Activated CD8-positive, alpha-beta memory T cell treated with anti-CD3 and anti-CD28 coated beads for 36 hours (primary cell): ENCODE measurements at regions not wholly inside any gene's neighbourhood (a gene's known extent, or its start where the extent isn't known, plus 50 kb on each side); places are given as distances from the start of the nearest gene placed in this dataset.

Experiments used
- CTCF ChIA-PET: fragments of 350-600 bp; sonication (Branson Sonifier 250); formaldehyde crosslinking; loops from one replicate; lab custom pipeline; 2021; ENCODE audit warnings: antibody characterized with exemption; lab: Charles Lee
- POLR2A ChIA-PET: fragments of 350-600 bp; sonication (Branson Sonifier 250); formaldehyde crosslinking; loops from one replicate; lab custom pipeline; 2021; ENCODE audit warnings: antibody characterized with exemption; lab: Charles Lee

- POLR2A ChIA-PET, result no interaction called here
- CTCF ChIA-PET, result no interaction called here
Measured at GRCh38 chr2:45168711-45169338, 159.6 kb upstream of the SIX2 start.

GRCh38 chr2:45167920-45168629, 158.8 kb upstream of the SIX2 start:
- CTCF ChIA-PET, result no interaction called here
- POLR2A ChIA-PET, result no interaction called here

GRCh38 chr2:45166229-45166890, 157.1 kb upstream of the SIX2 start:
- CTCF ChIA-PET, result no interaction called here

GRCh38 chr2:45162711-45163110, 153.5 kb upstream of the SIX2 start:
- ChIA-PET CTCF (interaction anchor here (0.6 kb wide), 1 partner anchor 220 kb away, joined by 3 read pairs; no protein-coding TSS in a partner anchor), POLR2A (no interaction called here)

More at GRCh38 chr2:45166229-45166890, 157.1 kb upstream of the SIX2 start:
- POLR2A ChIA-PET, result no interaction called here

GRCh38 chr2:45156605-45157004, 147.4 kb upstream of the SIX2 start:
- POLR2A ChIA-PET, result no interaction called here
- CTCF ChIA-PET, result no interaction called here

GRCh38 chr2:45154606-45155155, 145.4 kb upstream of the SIX2 start:
- ChIA-PET CTCF (no interaction called here), POLR2A (no interaction called here)

- ChIA-PET CTCF (no interaction called here), POLR2A (no interaction called here)
Measured at GRCh38 chr2:45154144-45154543, 144.9 kb upstream of the SIX2 start.

- ChIA-PET CTCF (no interaction called here), POLR2A (no interaction called here)
Measured at GRCh38 chr2:45153121-45153520, 143.9 kb upstream of the SIX2 start.

- POLR2A ChIA-PET, result no interaction called here
Measured at GRCh38 chr2:45152691-45153090, 143.4 kb upstream of the SIX2 start.

GRCh38 chr2:45145073-45145899, 136.0 kb upstream of the SIX2 start:
- POLR2A ChIA-PET, result no interaction called here
- CTCF ChIA-PET, result no interaction called here

More at GRCh38 chr2:45152691-45153090, 143.4 kb upstream of the SIX2 start:
- CTCF ChIA-PET, result no interaction called here

- ChIA-PET CTCF (no interaction called here), POLR2A (no interaction called here)
Measured at GRCh38 chr2:45141883-45142866, 132.9 kb upstream of the SIX2 start.

GRCh38 chr2:45140675-45141074, 131.4 kb upstream of the SIX2 start:
- POLR2A ChIA-PET, result no interaction called here
- CTCF ChIA-PET, result no interaction called here

GRCh38 chr2:45138904-45139303, 129.7 kb upstream of the SIX2 start:
- CTCF ChIA-PET, result no interaction called here
- POLR2A ChIA-PET, result no interaction called here

GRCh38 chr2:45137966-45138695, 128.9 kb upstream of the SIX2 start:
- POLR2A ChIA-PET, result no interaction called here
- CTCF ChIA-PET, result no interaction called here

- POLR2A ChIA-PET, result no interaction called here
Measured at GRCh38 chr2:45134726-45135125, 125.5 kb upstream of the SIX2 start.

GRCh38 chr2:45134014-45134413, 124.8 kb upstream of the SIX2 start:
- ChIA-PET CTCF (no interaction called here), POLR2A (no interaction called here)

More at GRCh38 chr2:45134726-45135125, 125.5 kb upstream of the SIX2 start:
- CTCF ChIA-PET, result no interaction called here

- ChIA-PET CTCF (no interaction called here), POLR2A (no interaction called here)
Measured at GRCh38 chr2:45132551-45132950, 123.3 kb upstream of the SIX2 start.

- POLR2A ChIA-PET, result no interaction called here
- CTCF ChIA-PET, result no interaction called here
Measured at GRCh38 chr2:45131587-45131986, 122.3 kb upstream of the SIX2 start.
